ENCODE measurements at regions not wholly inside any gene's neighbourhood (a gene's known extent, or its start where the extent isn't known, plus 50 kb on each side); places are given as distances from the start of the nearest gene placed in this dataset.
"Not testable (repeated sequence)": the region's sequence is repeated elsewhere in the genome, so short reads cannot be mapped to it uniquely, and the experiment has no call there.

- TF ChIP-seq CTCF (IDR thresholded peaks at IDR 0.05) (peak; percentile 90), ZFX (IDR thresholded peaks at IDR 0.05; ENCODE audit: borderline replicate concordance) (no peak)
Measured at GRCh38 chr4:43132010-43132582, 239.6 kb downstream of the GRXCR1 start.

GRCh38 chr4:43133566-43133965 is 241.1 kb downstream of the GRXCR1 start:
- TF ChIP-seq ZFX (IDR thresholded peaks at IDR 0.05; ENCODE audit: borderline replicate concordance) = no peak
- no peak for TF ChIP-seq CTCF (IDR thresholded peaks at IDR 0.05)
- no peak overlapping the region for H3K27ac ChIP-seq

More at GRCh38 chr4:43132010-43132582, 239.6 kb downstream of the GRXCR1 start:
- no peak overlapping the region for H3K27ac ChIP-seq

- TF ChIP-seq CTCF (IDR thresholded peaks at IDR 0.05) (no peak), ZFX (IDR thresholded peaks at IDR 0.05; ENCODE audit: borderline replicate concordance) (no peak)
Measured at GRCh38 chr4:43136752-43137151, 244.2 kb downstream of the GRXCR1 start.

GRCh38 chr4:43146198-43146597 is 253.7 kb downstream of the GRXCR1 start:
- TF ChIP-seq ZFX (IDR thresholded peaks at IDR 0.05; ENCODE audit: borderline replicate concordance) (no peak), CTCF (IDR thresholded peaks at IDR 0.05) (no peak)
- H3K27ac ChIP-seq = no peak overlapping the region

More at GRCh38 chr4:43136752-43137151, 244.2 kb downstream of the GRXCR1 start:
- H3K27ac ChIP-seq = no peak overlapping the region

- TF ChIP-seq ZFX (IDR thresholded peaks at IDR 0.05; ENCODE audit: borderline replicate concordance) (no peak), CTCF (IDR thresholded peaks at IDR 0.05) (no peak)
- H3K27ac ChIP-seq = no peak overlapping the region
Measured at GRCh38 chr4:43148481-43148880, 256.0 kb downstream of the GRXCR1 start.

- TF ChIP-seq CTCF (IDR thresholded peaks at IDR 0.05) (no peak), ZFX (IDR thresholded peaks at IDR 0.05; ENCODE audit: borderline replicate concordance) (no peak)
- H3K27ac ChIP-seq = no peak overlapping the region
Measured at GRCh38 chr4:43163101-43163792, 270.7 kb downstream of the GRXCR1 start.

- no peak for TF ChIP-seq CTCF (IDR thresholded peaks at IDR 0.05)
- no peak for TF ChIP-seq ZFX (IDR thresholded peaks at IDR 0.05; ENCODE audit: borderline replicate concordance)
- H3K27ac ChIP-seq = no peak overlapping the region
Measured at GRCh38 chr4:43189741-43190140, 297.2 kb downstream of the GRXCR1 start.

GRCh38 chr4:43212576-43212975 is 320.1 kb downstream of the GRXCR1 start:
- not testable (repeated sequence) for H3K27ac ChIP-seq

Data from 22Rv1 (cell line).